ENCODE measurements at regions not wholly inside any gene's neighbourhood (a gene's known extent, or its start where the extent isn't known, plus 50 kb on each side); places are given as distances from the start of the nearest gene placed in this dataset.

GRCh38 chr19:28483197-28483596 is 729.8 kb downstream of the UQCRFS1 start:
- H3K27me3 Mint-ChIP-seq (ENCODE audit: low read depth in 3 of 3): peaks cover 0 to 3% (median 0%) of the 10 kb centered on the region in 3 donors
- peak overlapping the region in 3 of 6 donors; percentile 0 to 82 (median 36) for H3K27ac Mint-ChIP-seq
- peaks cover 0 to 3% (median 0%) of the 10 kb centered on the region in 3 donors for H3K36me3 Mint-ChIP-seq
- no peaks in the 10 kb centered on the region for H3K9me3 Mint-ChIP-seq
- peak overlapping the region in 1 of 5 donors; percentile 0 for H3K4me3 Mint-ChIP-seq
- peaks cover 54% of the 10 kb centered on the region in 2 donors for H3K4me1 Mint-ChIP-seq
- DNase-seq: no peak

DNA sequence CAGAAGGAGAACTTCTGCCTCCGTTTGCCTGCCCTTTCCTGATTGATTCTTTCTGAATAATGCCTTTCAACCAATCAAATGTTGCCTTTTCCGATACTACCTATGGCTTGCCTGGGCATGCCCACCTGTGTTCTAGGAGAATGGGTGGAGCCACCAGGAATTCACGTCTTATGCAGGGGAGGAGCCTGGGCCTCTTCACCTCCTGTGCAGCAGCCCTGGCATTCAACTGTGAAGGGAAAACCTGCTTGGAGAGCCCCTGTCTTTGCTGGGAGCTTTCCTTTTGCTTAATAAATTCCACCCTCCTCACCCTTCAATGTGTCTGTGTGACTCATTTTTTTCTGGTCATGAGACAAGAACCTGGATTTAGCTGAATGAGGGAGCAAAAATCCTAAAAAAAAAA is 730.7 kb downstream of the UQCRFS1 start:
- Mint-ChIP-seq H3K4me1 (peaks cover 46 to 47% of the 10 kb centered on the region in 2 donors), H3K36me3 (peaks cover 0 to 5% (median 0%) of the 10 kb centered on the region in 3 donors), H3K27ac (peak overlapping the region in 2 of 6 donors; percentile 46 to 57), H3K9me3 (no peaks in the 10 kb centered on the region), H3K4me3 (peak overlapping the region in 3 of 5 donors; percentile 21 to 43 (median 31)), H3K27me3 (ENCODE audit: low read depth in 3 of 3) (peaks cover 0 to 3% (median 0%) of the 10 kb centered on the region in 3 donors)
- no peak for DNase-seq

GRCh38 chr19:28481674-28482073 is 731.3 kb downstream of the UQCRFS1 start:
- peak overlapping the region in 4 of 6 donors; percentile 62 to 90 (median 82) for H3K27ac Mint-ChIP-seq
- H3K27me3 Mint-ChIP-seq (ENCODE audit: low read depth in 3 of 3): peaks cover 0 to 3% (median 0%) of the 10 kb centered on the region in 3 donors
- peak overlapping the region; percentile 7 to 70 (median 53) for H3K4me3 Mint-ChIP-seq
- peaks cover 43 to 46% of the 10 kb centered on the region in 2 donors for H3K4me1 Mint-ChIP-seq
- DNase-seq: no peak
- H3K9me3 Mint-ChIP-seq: no peaks in the 10 kb centered on the region
- peaks cover 0 to 5% (median 0%) of the 10 kb centered on the region in 3 donors for H3K36me3 Mint-ChIP-seq

- Mint-ChIP-seq H3K27me3 (ENCODE audit: low read depth in 3 of 3) (peaks cover 0 to 3% (median 2%) of the 10 kb centered on the region in 3 donors), H3K36me3 (peaks cover 0 to 5% (median 0%) of the 10 kb centered on the region in 3 donors), H3K4me3 (no peak overlapping the region), H3K9me3 (no peaks in the 10 kb centered on the region), H3K27ac (peak overlapping the region in 1 of 6 donors; percentile 55), H3K4me1 (peaks cover 29 to 34% of the 10 kb centered on the region in 2 donors)
- DNase-seq: no peak
These were observed 737.4 kb downstream of the UQCRFS1 start for GRCh38 chr19:28475525-28475924.

DNA sequence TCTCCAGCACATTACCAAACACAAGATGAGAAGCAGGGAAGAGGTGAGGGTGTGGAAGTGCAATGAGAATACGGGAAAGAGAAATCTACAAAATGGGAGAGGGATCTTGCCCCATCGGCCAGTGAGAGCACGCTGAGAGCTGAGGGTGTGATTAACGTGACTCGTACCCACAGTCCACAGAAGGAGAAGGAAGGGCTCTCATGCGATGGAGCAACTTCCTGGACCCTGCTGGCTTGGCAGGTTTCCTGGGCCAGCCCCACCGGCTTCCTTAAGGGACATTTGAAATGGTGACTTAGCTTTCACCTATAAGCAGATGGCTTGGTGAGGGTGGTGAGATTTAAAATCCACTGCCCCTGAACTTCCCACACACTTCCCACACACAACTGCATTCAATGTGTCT is 740.1 kb downstream of the UQCRFS1 start:
- Mint-ChIP-seq H3K9me3 (no peaks in the 10 kb centered on the region), H3K36me3 (no peaks in the 10 kb centered on the region), H3K4me3 (peak overlapping the region in 1 of 5 donors; percentile 1), H3K27ac (peak overlapping the region in 5 of 6 donors; percentile 7 to 62 (median 59)), H3K27me3 (ENCODE audit: low read depth in 3 of 3) (peaks cover 0 to 2% (median 0%) of the 10 kb centered on the region in 3 donors), H3K4me1 (peaks cover 55 to 61% of the 10 kb centered on the region in 2 donors)
- no peak for DNase-seq

DNA sequence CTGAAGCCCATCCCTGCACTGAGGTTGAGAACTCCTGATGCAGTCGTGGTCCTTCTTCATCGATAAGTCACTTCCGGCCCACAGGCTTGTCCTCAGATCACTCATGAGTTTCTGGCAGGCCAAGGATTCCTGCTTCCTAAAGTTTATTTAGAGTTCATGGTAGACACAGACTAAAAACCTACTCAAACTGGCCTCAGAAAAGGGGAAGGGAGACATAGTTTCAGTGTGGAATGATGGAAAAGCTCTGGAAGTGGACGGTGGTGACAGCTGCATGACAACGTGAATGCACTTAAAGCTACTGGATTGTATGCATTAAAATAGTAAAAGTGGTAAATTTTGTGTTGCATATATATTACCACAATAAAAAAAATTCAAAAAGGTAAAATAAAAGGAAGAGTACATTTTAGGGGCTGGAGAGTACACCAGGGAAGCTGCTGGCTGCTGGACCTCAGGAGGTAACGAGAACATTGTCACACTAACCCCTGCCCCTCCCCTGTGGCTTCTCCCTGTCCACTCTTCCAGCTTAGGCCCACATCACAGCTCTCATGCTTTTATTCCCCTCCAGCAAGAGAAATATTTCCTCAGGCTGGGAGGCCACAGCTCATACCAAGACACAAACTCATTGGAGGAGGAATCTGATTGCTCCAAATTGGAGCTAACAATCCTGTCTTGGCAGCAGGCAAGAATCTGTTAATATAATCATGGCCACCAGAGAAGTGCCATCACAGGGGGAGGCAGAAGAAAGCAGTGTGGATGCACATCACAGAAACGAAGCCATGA is 741.0 kb downstream of the UQCRFS1 start:
- H3K4me3 Mint-ChIP-seq: no peak overlapping the region
- H3K27me3 Mint-ChIP-seq (ENCODE audit: low read depth in 3 of 3): peaks cover 0 to 2% (median 0%) of the 10 kb centered on the region in 3 donors
- H3K27ac Mint-ChIP-seq: peak overlapping the region in 5 of 6 donors; percentile 46 to 97 (median 59)
- DNase-seq: no peak
- H3K4me1 Mint-ChIP-seq: peaks cover 58 to 69% of the 10 kb centered on the region in 2 donors
- no peaks in the 10 kb centered on the region for H3K9me3 Mint-ChIP-seq
- H3K36me3 Mint-ChIP-seq: no peaks in the 10 kb centered on the region

- Mint-ChIP-seq H3K9me3 (no peaks in the 10 kb centered on the region), H3K4me1 (peaks cover 77 to 92% of the 10 kb centered on the region in 2 donors), H3K27ac (peak overlapping the region; percentile 83 to 97 (median 94)), H3K27me3 (ENCODE audit: low read depth in 3 of 3) (no peaks in the 10 kb centered on the region), H3K4me3 (peak overlapping the region; percentile 68 to 88 (median 73)), H3K36me3 (no peaks in the 10 kb centered on the region)
- no peak for DNase-seq
These were observed 743.4 kb downstream of the UQCRFS1 start for GRCh38 chr19:28469544-28469943.

DNA sequence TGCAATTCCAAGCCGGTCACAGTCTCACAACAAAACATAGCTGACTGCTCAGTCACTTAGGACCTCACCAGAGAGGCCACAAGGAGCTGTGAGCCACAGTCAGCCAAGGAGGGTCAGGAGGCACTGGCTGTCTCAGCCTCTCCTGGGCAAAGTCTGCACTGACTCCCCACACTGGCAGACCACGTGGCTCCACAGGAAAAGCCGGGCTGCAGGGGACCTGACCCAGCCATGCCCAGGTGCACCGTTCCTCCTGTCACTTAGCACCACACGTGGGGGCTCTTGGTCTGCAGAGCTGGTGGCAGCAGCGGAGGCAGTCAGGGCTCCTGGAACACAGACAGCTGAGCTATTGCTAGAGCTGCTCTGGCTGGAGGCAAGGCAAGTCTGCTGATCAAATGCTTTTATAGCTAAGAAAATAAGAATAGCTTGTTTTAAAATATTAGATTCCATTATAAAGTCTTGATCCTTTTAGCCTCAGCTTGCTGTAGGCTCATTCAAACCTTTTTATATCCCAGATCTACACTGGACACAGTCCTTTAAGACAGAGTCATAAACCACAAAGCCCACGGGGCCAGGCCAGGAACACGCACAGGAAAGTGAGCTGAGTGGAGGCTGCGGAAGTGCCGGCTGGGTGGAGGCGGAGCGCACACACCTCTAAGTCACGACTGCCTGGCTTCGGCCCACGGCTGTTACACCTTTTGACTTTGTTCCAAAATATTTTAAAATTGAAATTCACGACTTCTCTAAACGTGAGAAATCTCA is 744.1 kb downstream of the UQCRFS1 start:
- H3K4me1 Mint-ChIP-seq: peaks cover 76 to 93% of the 10 kb centered on the region in 2 donors

DNA sequence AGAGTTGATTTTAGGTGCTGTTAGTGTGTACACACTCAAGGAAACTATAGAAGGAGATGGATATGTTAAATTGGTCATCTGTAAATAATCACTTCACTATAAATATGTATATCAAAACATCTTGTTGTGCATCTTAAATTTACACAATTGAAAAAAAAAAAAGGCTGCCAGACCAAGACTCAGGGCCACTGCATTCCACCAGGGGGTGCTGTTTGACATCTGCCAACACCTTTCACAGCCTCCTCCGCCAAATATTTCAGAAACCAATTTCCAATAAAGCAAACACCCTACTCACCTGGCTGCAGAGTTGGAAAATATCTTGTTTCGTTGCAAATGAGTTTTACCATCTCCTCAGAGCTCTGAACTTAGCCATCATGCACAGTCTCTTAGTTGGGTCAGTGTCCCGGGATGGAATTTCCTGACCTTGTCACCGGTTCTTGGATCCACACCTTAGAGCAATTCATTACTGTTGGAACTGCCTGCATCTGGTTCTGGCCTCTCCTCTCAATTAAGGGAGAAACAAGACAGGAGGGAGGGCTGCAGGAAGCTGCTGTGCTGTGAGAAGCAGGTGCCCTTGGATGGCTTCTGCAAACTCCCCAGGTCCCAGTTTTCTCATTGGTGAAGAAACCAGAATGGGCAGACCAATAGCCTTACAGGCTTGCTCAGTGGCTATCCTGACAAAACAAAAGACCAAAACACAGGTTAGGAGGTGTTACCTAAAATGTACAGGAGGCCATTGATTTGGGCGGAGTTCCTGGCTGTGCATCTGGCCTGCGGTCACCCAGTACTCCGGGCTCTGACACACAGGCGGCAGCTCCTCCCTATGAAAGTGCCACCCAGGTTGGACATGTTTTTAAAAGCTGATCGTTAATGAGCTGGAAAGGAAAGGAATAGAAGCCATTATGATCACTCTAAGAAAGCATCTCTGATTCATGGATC is 746.6 kb downstream of the UQCRFS1 start:
- no peaks in the 10 kb centered on the region for H3K36me3 Mint-ChIP-seq
- peak overlapping the region in 2 of 5 donors; percentile 51 to 73 for H3K4me3 Mint-ChIP-seq
- peaks cover 53 to 67% of the 10 kb centered on the region in 2 donors for H3K4me1 Mint-ChIP-seq
- peak; percentile 75 to 79 (median 79) for DNase-seq
- H3K27ac Mint-ChIP-seq: peak overlapping the region in 3 of 6 donors; percentile 64 to 84 (median 83)
- no peaks in the 10 kb centered on the region for H3K27me3 Mint-ChIP-seq (ENCODE audit: low read depth in 3 of 3)
- H3K9me3 Mint-ChIP-seq: no peaks in the 10 kb centered on the region

More for the DNA sequence above, 744.1 kb downstream of the UQCRFS1 start:
- no peaks in the 10 kb centered on the region for H3K36me3 Mint-ChIP-seq
- H3K9me3 Mint-ChIP-seq: no peaks in the 10 kb centered on the region
- H3K27me3 Mint-ChIP-seq (ENCODE audit: low read depth in 3 of 3): no peaks in the 10 kb centered on the region
- DNase-seq: peak; percentile 55 to 63 (median 61)
- H3K4me3 Mint-ChIP-seq: peak overlapping the region; percentile 68 to 88 (median 73)
- H3K27ac Mint-ChIP-seq: peak overlapping the region; percentile 83 to 97 (median 94)

DNA sequence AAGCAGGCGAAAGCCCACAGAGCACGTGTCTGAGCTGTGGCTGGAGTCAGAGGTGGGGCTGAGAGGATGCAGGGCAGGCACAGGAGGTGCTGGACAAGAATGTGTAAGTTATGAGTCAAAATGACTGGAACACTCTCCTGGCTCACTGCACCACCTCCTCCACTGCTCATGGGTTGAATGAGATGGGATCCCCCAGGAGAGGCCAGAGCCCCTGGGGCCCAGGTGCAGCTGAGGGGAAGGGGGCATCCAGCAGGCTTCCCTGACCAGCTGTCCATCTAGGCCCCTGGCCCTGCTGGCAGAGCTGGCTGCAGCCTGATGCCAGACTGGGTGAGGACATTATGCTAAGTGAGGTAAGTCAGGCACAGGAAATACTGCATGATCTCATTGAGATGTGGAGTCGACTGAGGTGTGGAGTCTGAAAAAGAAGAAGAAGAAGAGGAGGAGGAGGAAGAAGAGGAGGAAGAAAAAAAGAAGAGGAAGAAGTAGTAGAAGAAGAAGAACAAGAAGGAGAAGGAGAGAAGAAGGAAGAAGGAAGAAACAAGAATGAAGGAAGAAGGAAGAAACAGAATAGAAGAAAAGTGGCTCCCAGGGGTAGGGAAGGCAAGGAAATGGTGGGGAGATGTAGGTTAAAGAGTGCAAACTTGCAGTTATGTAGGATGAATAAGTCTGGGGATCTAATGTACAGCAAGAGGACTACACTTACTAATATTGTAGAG is 747.4 kb downstream of the UQCRFS1 start:
- Mint-ChIP-seq H3K27me3 (ENCODE audit: low read depth in 3 of 3) (no peaks in the 10 kb centered on the region), H3K4me3 (peak overlapping the region in 4 of 5 donors; percentile 22 to 73 (median 38)), H3K4me1 (peaks cover 49 to 60% of the 10 kb centered on the region in 2 donors), H3K9me3 (no peaks in the 10 kb centered on the region), H3K36me3 (no peaks in the 10 kb centered on the region), H3K27ac (peak overlapping the region in 3 of 6 donors; percentile 60 to 84 (median 64))
- no peak for DNase-seq

DNA sequence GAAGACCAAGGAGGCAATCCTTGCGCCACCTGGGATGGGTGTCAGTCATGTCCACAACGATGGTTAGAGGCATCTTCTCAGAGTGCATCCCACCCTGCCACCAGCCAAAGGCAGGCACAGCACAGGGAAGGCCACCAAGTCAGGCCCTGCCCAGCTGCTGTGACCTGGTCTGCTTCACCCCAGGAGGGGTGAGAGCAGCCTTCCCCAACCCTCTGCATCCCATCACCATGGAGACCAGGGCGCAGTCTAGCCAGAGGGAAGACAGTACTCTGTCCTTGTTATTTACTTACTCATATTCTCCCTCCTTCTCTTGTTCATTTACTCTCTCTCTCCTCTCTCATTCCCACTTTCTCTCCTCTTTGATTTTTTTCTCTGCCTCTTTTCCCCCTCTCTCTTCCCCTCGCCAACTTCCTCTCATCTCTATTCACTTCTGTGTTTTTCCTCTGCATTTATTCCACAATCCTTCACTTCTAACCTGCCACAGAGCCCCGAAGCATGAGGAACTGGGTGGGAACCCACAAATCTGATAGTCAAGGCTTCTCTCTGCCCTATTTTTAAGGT is 749.4 kb downstream of the UQCRFS1 start:
- Mint-ChIP-seq H3K4me1 (peaks cover 30 to 47% of the 10 kb centered on the region in 2 donors), H3K27ac (peak overlapping the region in 2 of 6 donors; percentile 4 to 6), H3K4me3 (no peak overlapping the region)

DNA sequence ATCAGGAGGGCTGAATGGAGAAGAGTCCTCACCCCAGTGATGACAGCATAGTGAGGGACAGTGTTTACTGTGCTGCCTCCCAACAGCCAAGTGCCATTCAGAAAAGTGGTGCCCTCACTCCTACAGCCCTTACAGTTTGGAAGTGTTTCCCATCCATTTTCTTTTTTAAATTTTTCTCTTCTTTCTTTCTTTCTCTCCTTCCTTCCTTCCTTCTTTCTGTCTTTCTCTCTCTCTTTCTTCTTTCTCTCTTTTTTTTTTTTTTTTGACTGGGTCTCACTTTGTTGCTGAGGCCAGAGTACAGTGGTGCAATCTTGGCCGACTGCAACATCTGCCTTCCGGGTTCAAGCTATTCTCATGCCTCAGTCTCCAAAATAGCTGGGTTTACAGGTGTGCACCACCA is 755.3 kb downstream of the UQCRFS1 start:
- H3K27ac Mint-ChIP-seq: no peak overlapping the region
- no peak for DNase-seq
- H3K36me3 Mint-ChIP-seq: peaks cover 0 to 5% (median 0%) of the 10 kb centered on the region in 3 donors
- no peaks in the 10 kb centered on the region for H3K9me3 Mint-ChIP-seq
- H3K4me1 Mint-ChIP-seq: peaks cover 0 to 7% of the 10 kb centered on the region in 2 donors
- no peaks in the 10 kb centered on the region for H3K27me3 Mint-ChIP-seq (ENCODE audit: low read depth in 3 of 3)
- no peak overlapping the region for H3K4me3 Mint-ChIP-seq

More for the DNA sequence above, 749.4 kb downstream of the UQCRFS1 start:
- Mint-ChIP-seq H3K27me3 (ENCODE audit: low read depth in 3 of 3) (no peaks in the 10 kb centered on the region), H3K36me3 (no peaks in the 10 kb centered on the region), H3K9me3 (no peaks in the 10 kb centered on the region)
- DNase-seq: no peak

All from immature natural killer cell (primary cell).